ENCODE measurements at regions not wholly inside any gene's neighbourhood (a gene's known extent, or its start where the extent isn't known, plus 50 kb on each side); places are given as distances from the start of the nearest gene placed in this dataset.

- TF ChIP-seq CTCF (IDR thresholded peaks at IDR 0.05) = no peak
- no peak for TF ChIP-seq POLR2A (IDR thresholded peaks at IDR 0.05)
Observed at GRCh38 chr11:32028201-32028600, 62.7 kb upstream of the RCN1 start.

Data from adrenal gland (tissue), 5 donors.